ENCODE measurements at regions not wholly inside any gene's neighbourhood (a gene's known extent, or its start where the extent isn't known, plus 50 kb on each side); places are given as distances from the start of the nearest gene placed in this dataset.

DNA sequence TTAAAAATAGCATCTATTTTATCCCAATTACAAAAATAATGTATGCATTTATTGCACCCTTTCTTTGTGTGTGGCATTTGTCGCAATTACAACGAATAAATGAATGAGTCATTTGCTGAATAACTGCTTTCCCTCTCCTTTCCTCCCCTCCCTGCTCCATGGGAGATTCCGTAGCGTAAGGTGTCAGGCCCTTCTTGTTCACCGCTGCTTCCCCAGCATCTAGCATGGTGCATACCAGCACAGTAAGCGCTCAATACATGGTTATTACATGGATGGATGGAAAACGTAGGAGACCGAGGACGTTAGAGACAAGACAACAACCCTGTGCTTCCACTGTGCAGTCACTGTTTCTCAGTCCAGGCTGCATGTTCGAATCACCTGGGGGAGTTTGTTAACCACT is 336.0 kb upstream of the EEF2KMT start:
- TF ChIP-seq, protein P1, sequence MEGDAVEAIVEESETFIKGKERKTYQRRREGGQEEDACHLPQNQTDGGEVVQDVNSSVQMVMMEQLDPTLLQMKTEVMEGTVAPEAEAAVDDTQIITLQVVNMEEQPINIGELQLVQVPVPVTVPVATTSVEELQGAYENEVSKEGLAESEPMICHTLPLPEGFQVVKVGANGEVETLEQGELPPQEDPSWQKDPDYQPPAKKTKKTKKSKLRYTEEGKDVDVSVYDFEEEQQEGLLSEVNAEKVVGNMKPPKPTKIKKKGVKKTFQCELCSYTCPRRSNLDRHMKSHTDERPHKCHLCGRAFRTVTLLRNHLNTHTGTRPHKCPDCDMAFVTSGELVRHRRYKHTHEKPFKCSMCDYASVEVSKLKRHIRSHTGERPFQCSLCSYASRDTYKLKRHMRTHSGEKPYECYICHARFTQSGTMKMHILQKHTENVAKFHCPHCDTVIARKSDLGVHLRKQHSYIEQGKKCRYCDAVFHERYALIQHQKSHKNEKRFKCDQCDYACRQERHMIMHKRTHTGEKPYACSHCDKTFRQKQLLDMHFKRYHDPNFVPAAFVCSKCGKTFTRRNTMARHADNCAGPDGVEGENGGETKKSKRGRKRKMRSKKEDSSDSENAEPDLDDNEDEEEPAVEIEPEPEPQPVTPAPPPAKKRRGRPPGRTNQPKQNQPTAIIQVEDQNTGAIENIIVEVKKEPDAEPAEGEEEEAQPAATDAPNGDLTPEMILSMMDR (CRISPR knock-in tag; IDR thresholded peaks at IDR 0.05): no peak
- TF ChIP-seq RFX5 (IDR thresholded peaks at IDR 0.05; ENCODE audit: low read depth, low read length) (no peak), ZNF616 (CRISPR knock-in tag; IDR thresholded peaks at IDR 0.05; ENCODE audit: low read depth) (no peak), ZNF274 (CRISPR knock-in tag; IDR thresholded peaks at IDR 0.05) (no peak), POLR2A (IDR thresholded peaks at IDR 0.05; ENCODE audit: insufficient read depth in 1 of 2, low read depth in 2 of 2, low read length in 2 of 2) (no peak), KLF9 (CRISPR knock-in tag; IDR thresholded peaks at IDR 0.05; ENCODE audit: low read depth) (no peak), PCBP1 (IDR thresholded peaks at IDR 0.05; ENCODE audit: borderline replicate concordance, low read depth, low read length) (no peak), SMC3 (IDR thresholded peaks at IDR 0.05; ENCODE audit: low read length) (no peak)
- TF ChIP-seq, protein P2, sequence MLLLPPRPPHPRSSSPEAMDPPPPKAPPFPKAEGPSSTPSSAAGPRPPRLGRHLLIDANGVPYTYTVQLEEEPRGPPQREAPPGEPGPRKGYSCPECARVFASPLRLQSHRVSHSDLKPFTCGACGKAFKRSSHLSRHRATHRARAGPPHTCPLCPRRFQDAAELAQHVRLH (CRISPR knock-in tag; IDR thresholded peaks at IDR 0.05; ENCODE audit: borderline replicate concordance, low read depth): no peak
- TF ChIP-seq, protein P3, sequence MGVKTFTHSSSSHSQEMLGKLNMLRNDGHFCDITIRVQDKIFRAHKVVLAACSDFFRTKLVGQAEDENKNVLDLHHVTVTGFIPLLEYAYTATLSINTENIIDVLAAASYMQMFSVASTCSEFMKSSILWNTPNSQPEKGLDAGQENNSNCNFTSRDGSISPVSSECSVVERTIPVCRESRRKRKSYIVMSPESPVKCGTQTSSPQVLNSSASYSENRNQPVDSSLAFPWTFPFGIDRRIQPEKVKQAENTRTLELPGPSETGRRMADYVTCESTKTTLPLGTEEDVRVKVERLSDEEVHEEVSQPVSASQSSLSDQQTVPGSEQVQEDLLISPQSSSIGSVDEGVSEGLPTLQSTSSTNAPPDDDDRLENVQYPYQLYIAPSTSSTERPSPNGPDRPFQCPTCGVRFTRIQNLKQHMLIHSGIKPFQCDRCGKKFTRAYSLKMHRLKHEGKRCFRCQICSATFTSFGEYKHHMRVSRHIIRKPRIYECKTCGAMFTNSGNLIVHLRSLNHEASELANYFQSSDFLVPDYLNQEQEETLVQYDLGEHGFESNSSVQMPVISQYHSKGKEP (CRISPR knock-in tag; IDR thresholded peaks at IDR 0.05): no peak
- TF ChIP-seq, protein P4, sequence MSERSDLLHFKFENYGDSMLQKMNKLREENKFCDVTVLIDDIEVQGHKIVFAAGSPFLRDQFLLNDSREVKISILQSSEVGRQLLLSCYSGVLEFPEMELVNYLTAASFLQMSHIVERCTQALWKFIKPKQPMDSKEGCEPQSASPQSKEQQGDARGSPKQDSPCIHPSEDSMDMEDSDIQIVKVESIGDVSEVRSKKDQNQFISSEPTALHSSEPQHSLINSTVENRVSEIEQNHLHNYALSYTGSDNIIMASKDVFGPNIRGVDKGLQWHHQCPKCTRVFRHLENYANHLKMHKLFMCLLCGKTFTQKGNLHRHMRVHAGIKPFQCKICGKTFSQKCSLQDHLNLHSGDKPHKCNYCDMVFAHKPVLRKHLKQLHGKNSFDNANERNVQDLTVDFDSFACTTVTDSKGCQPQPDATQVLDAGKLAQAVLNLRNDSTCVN (CRISPR knock-in tag; IDR thresholded peaks at IDR 0.05; ENCODE audit: borderline replicate concordance): no peak

Data from HepG2 (cell line).